HL-60 (cell line): ENCODE measurements at regions not wholly inside any gene's neighbourhood (a gene's known extent, or its start where the extent isn't known, plus 50 kb on each side); places are given as distances from the start of the nearest gene placed in this dataset.

Experiments
- CTCF ChIP-seq: IDR thresholded peaks from one replicate; pipeline ENCODE4 v1.5.1; 2011; ENCODE audit warnings: low read length, control low read depth, inconsistent platforms; ENCODE audit not compliant: insufficient read depth
- POLR2AphosphoS5 ChIP-seq: IDR thresholded peaks from 2 replicates; pipeline ENCODE4 v1.6.1; 2012; ENCODE audit warnings: low read depth
- REST ChIP-seq: IDR thresholded peaks from 2 replicates; pipeline ENCODE4 v1.6.1; 2012; ENCODE audit warnings: low read depth; ENCODE audit not compliant: insufficient replicate concordance
- SPI1 ChIP-seq: IDR thresholded peaks from 2 replicates; pipeline ENCODE4 v1.6.1; 2012; ENCODE audit warnings: low read depth, mild to moderate bottlenecking, borderline replicate concordance

GRCh38 chr16:8260140-8260539 is 330.2 kb downstream of the TMEM114 start:
- TF ChIP-seq CTCF (no peak), POLR2AphosphoS5 (no peak), REST (no peak), SPI1 (no peak)
